ENCODE measurements at regions not wholly inside any gene's neighbourhood (a gene's known extent, or its start where the extent isn't known, plus 50 kb on each side); places are given as distances from the start of the nearest gene placed in this dataset.

DNA sequence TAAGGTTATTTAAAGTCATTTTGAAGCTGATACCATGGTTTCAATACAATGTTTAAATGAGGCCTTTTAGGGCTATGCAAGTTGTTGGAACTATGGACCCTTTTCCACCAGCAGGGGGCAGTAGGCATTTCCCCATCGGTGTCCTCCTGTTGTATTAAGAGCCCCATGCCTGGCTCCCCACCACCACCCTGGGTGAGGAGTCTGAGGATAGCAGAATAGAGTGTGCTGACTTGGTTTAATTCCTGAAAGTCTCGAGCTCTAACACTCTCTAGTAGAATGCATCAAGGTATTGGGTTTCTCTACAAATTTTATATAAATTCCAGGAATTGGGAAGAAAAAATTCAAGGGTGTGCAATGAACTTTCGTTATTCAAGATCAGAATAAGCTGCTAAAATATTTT is 234.8 kb upstream of the JADE1 start:
- TF ChIP-seq, protein P1, sequence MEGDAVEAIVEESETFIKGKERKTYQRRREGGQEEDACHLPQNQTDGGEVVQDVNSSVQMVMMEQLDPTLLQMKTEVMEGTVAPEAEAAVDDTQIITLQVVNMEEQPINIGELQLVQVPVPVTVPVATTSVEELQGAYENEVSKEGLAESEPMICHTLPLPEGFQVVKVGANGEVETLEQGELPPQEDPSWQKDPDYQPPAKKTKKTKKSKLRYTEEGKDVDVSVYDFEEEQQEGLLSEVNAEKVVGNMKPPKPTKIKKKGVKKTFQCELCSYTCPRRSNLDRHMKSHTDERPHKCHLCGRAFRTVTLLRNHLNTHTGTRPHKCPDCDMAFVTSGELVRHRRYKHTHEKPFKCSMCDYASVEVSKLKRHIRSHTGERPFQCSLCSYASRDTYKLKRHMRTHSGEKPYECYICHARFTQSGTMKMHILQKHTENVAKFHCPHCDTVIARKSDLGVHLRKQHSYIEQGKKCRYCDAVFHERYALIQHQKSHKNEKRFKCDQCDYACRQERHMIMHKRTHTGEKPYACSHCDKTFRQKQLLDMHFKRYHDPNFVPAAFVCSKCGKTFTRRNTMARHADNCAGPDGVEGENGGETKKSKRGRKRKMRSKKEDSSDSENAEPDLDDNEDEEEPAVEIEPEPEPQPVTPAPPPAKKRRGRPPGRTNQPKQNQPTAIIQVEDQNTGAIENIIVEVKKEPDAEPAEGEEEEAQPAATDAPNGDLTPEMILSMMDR (IDR thresholded peaks at IDR 0.05; ENCODE audit: borderline replicate concordance, control extremely low read depth, extremely low read depth, insufficient read depth, missing control alignments): peak; percentile 59
- peak; percentile 74 for DNase-seq (ENCODE audit: low spot score)
- in situ Hi-C loops (cut with MboI; ENCODE audit: low sequenced_read_pairs, unreplicated experiment): loop anchor here (5.0 kb wide), 1 partner anchor 233 kb away; the partner anchor contains the start of gene JADE1

GRCh38 chr4:128573781-128574508 is 235.6 kb upstream of the JADE1 start:
- no peak for DNase-seq (ENCODE audit: low spot score)
- in situ Hi-C loops (cut with MboI; ENCODE audit: low sequenced_read_pairs, unreplicated experiment): no loop called here

GRCh38 chr4:128572778-128573241 is 236.7 kb upstream of the JADE1 start:
- DNase-seq (ENCODE audit: low spot score): no peak

More at GRCh38 chr4:128573781-128574508, 235.6 kb upstream of the JADE1 start:
- TF ChIP-seq, protein P1 (IDR thresholded peaks at IDR 0.05; ENCODE audit: borderline replicate concordance, control extremely low read depth, extremely low read depth, insufficient read depth, missing control alignments): no peak

GRCh38 chr4:128571747-128572146 is 237.8 kb upstream of the JADE1 start:
- DNase-seq (ENCODE audit: low spot score): no peak
- in situ Hi-C loops (cut with MboI; ENCODE audit: low sequenced_read_pairs, unreplicated experiment): no loop called here
- TF ChIP-seq, protein P1 (IDR thresholded peaks at IDR 0.05; ENCODE audit: borderline replicate concordance, control extremely low read depth, extremely low read depth, insufficient read depth, missing control alignments): no peak

More at GRCh38 chr4:128572778-128573241, 236.7 kb upstream of the JADE1 start:
- in situ Hi-C loops (cut with MboI; ENCODE audit: low sequenced_read_pairs, unreplicated experiment): no loop called here
- TF ChIP-seq, protein P1 (IDR thresholded peaks at IDR 0.05; ENCODE audit: borderline replicate concordance, control extremely low read depth, extremely low read depth, insufficient read depth, missing control alignments): no peak

DNA sequence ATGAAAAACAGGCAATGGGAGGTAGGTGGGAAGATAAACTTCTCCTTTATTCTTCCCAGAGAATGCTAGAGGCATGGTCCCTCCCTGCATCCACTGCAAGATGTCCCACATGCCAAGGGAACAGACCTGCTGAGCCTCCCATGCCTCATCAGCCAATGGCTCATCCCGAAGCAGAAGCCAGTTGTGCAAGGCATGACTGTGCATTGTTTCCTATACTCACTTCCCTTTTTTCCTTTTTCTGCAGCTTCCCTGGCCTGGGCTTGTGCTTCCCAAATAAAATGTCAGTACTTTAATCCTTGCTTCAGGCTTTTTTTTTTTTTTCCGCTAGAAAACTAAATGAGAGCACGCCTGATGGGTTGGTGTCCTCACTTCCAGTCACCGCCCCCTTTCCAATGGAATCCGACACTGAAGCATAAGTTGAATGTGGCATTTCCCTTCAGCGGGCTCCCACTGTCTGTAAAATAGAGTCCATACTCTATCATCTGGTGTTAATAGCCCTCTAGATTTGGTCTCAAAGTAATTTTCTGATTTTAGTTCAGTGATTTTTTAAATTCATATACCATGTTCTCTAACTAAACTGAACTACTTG is 239.0 kb upstream of the JADE1 start:
- DNase-seq (ENCODE audit: low spot score): no peak
- in situ Hi-C loops (cut with MboI; ENCODE audit: low sequenced_read_pairs, unreplicated experiment): no loop called here
- TF ChIP-seq, protein P1 (IDR thresholded peaks at IDR 0.05; ENCODE audit: borderline replicate concordance, control extremely low read depth, extremely low read depth, insufficient read depth, missing control alignments): no peak

DNA sequence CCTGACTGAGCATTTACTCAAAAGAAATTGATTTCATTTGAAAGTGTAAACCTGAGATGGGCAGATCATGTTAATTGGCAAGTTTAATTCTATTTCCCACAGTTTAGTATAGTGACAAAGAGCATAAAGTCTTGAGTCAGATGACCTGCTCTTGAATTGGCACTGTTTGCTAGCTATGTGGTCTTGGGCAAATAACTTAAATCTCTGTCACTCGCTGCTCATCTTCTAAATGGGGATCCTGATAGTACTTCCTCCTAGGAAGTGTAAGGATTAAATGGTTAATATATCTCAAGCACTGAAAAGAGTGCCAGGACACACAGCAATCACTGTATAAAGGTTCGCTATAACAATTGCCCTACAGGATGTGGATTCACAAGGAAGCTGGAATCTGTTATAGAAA is 242.8 kb upstream of the JADE1 start:
- TF ChIP-seq, protein P1 (IDR thresholded peaks at IDR 0.05; ENCODE audit: borderline replicate concordance, control extremely low read depth, extremely low read depth, insufficient read depth, missing control alignments): no peak
- in situ Hi-C loops (cut with MboI; ENCODE audit: low sequenced_read_pairs, unreplicated experiment): no loop called here
- no peak for DNase-seq (ENCODE audit: low spot score)
